Cardiac fibroblast (primary cell): ENCODE measurements at regions not wholly inside any gene's neighbourhood (a gene's known extent, or its start where the extent isn't known, plus 50 kb on each side); places are given as distances from the start of the nearest gene placed in this dataset.

Source experiments
- DNase-seq, 2 donors: peaks; one replicate each; pipeline versions ENCODE4 v3.0.0 to v3.0.0-alpha.2; 2010; ENCODE audit warnings: low read depth in 2 of 2
- H3K4me3 ChIP-seq, 2 donors: replicated peaks in 1 of 2; 1 replicate in 1 of 2; 2 replicates in 1 of 2; pipeline ENCODE4 v1.5.1; 2011; ENCODE audit warnings: low read depth in 2 of 2, low read length in 2 of 2, mild to moderate bottlenecking in 2 of 2, moderate library complexity in 1 of 2
- CTCF ChIP-seq: IDR thresholded peaks from one replicate; pipeline ENCODE4 v1.5.1; 2011; ENCODE audit warnings: low read depth, mild to moderate bottlenecking, low read length, inconsistent platforms

GRCh38 chr7:21278944-21279343, 148.9 kb upstream of the SP4 start:
- DNase-seq: no peak
- TF ChIP-seq CTCF: no peak

GRCh38 chr7:21281193-21281592, 146.7 kb upstream of the SP4 start:
- no peak overlapping the region for H3K4me3 ChIP-seq
- no peak for TF ChIP-seq CTCF
- DNase-seq: no peak

More at GRCh38 chr7:21278944-21279343, 148.9 kb upstream of the SP4 start:
- no peak overlapping the region for H3K4me3 ChIP-seq

GRCh38 chr7:21293771-21294170, 134.1 kb upstream of the SP4 start:
- H3K4me3 ChIP-seq: no peak overlapping the region
- TF ChIP-seq CTCF: no peak
- no peak for DNase-seq

- TF ChIP-seq CTCF: no peak
- no peak for DNase-seq
These were observed 128.1 kb upstream of the SP4 start for GRCh38 chr7:21299766-21300165.

GRCh38 chr7:21300692-21301091, 127.2 kb upstream of the SP4 start:
- H3K4me3 ChIP-seq: no peak overlapping the region
- no peak for DNase-seq
- TF ChIP-seq CTCF: no peak

More at GRCh38 chr7:21299766-21300165, 128.1 kb upstream of the SP4 start:
- no peak overlapping the region for H3K4me3 ChIP-seq

- no peak for DNase-seq
- no peak overlapping the region for H3K4me3 ChIP-seq
- no peak for TF ChIP-seq CTCF
These were observed 123.0 kb upstream of the SP4 start for GRCh38 chr7:21304808-21305375.
